Right lung (tissue), 2 donors: ENCODE measurements at regions not wholly inside any gene's neighbourhood (a gene's known extent, or its start where the extent isn't known, plus 50 kb on each side); places are given as distances from the start of the nearest gene placed in this dataset.

Experiments used
- DNase-seq, 2 donors: peaks; one replicate each; pipeline ENCODE4 v3.0.0-alpha.2; 2013

- no peak for DNase-seq
Measured at GRCh38 chr7:42311195-42311594, 74.2 kb upstream of the GLI3 start.

GRCh38 chr7:42292991-42293521 lies 56.0 kb upstream of the GLI3 start:
- peak; percentile 10 to 31 for DNase-seq

DNA sequence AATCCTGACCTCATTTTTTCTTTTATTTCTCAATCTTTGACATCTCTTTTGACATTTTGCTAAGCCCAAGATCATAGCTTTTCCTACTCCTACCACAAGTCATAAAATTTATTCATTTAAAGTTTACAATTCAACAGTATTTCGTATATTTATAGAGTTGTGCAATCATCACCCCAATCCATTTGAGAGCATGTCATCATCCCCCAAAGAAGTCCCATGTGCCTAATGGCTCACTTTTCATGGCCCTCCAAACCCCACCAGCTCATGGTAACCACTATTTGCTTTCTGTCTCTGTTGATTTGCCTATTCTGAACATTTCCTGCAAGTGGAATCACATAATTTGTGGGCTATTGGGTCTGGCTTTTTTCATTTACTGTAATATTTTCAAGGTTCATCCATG lies 52.5 kb upstream of the GLI3 start:
- DNase-seq: no peak
